ENCODE measurements at regions not wholly inside any gene's neighbourhood (a gene's known extent, or its start where the extent isn't known, plus 50 kb on each side); places are given as distances from the start of the nearest gene placed in this dataset.
"Not testable (repeated sequence)": the region's sequence is repeated elsewhere in the genome, so short reads cannot be mapped to it uniquely, and the experiment has no call there.

DNA sequence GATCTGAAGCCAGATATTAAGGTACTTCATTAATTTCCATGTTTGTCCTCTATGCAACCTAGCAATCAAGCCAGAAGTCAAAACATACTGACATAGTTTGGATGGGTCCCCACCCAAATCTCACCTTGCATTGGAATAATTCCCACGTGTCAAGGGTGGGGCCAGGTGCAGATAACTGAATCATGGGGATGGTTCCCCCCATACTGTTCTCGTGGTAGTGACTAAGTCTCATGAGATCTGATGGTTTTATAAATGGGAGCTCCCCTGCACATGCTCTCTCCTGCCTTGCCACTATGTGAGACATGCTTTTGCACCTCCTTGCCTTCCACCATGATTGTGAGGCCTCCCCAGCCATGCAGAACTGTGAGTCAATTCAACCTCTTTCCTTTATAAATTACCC is 143.9 kb upstream of the C1QTNF3 start:
- not testable (repeated sequence) for ATAC-seq; H3K27ac Mint-ChIP-seq; H3K4me3 Mint-ChIP-seq; H2AFZ ChIP-seq; H3K9me2 ChIP-seq (ENCODE audit: insufficient read depth); DNase-seq (ENCODE audit: low spot score); H3K4me1 ChIP-seq (ENCODE audit: insufficient read depth); H3K27me3 ChIP-seq (ENCODE audit: insufficient read depth); H3K27ac ChIP-seq (ENCODE audit: low read depth); H3K4me2 ChIP-seq; H3K4me3 ChIP-seq
- H3K36me3 Mint-ChIP-seq (ENCODE audit: low read depth), result peaks cover 48% of the 10 kb centered on the region
- Histone ChIP-seq H3K79me2 (replicated peaks; ENCODE audit: insufficient read depth) (peaks cover 24% of the 10 kb centered on the region), H3F3A (replicated peaks; ENCODE audit: low read depth) (peaks cover 15% of the 10 kb centered on the region), H4K20me1 (replicated peaks; ENCODE audit: insufficient read depth) (peaks cover 30% of the 10 kb centered on the region), H3K36me3 (ENCODE audit: insufficient read depth) (peaks cover 21% of the 10 kb centered on the region)
- H3K9me3 Mint-ChIP-seq, result peaks cover 26% of the 10 kb centered on the region
- peaks cover 20% of the 10 kb centered on the region for H3K27me3 Mint-ChIP-seq (ENCODE audit: insufficient read depth, low read depth, poor library complexity)
- peaks cover 23% of the 10 kb centered on the region for H3K4me1 Mint-ChIP-seq

DNA sequence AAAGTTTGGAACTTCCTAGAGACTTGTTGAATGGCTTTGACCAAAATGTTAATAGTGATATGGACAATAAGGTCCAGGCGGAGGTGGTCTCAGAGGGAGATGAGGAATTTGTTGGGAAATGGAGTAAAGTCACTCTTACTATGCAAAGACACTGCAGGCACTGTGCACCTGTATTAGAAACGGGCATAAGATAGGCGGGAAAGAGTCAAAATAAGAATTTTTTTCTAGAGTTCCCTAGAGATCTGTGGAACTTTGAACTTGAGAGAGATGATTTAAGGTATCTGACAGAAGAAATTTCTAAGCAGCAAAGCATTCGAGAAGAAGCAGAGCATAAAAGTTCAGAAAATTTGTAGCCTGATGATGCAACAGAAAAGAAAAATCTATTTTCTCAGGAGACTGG is 144.4 kb upstream of the C1QTNF3 start:
- peaks cover 21% of the 10 kb centered on the region for H3K27me3 Mint-ChIP-seq (ENCODE audit: insufficient read depth, low read depth, poor library complexity)
- Histone ChIP-seq H3K36me3 (ENCODE audit: insufficient read depth) (peaks cover 18% of the 10 kb centered on the region), H3K79me2 (replicated peaks; ENCODE audit: insufficient read depth) (peaks cover 28% of the 10 kb centered on the region), H4K20me1 (replicated peaks; ENCODE audit: insufficient read depth) (peaks cover 34% of the 10 kb centered on the region), H3F3A (replicated peaks; ENCODE audit: low read depth) (peaks cover 19% of the 10 kb centered on the region)
- H3K9me2 ChIP-seq (ENCODE audit: insufficient read depth); H2AFZ ChIP-seq; H3K4me2 ChIP-seq; H3K27ac ChIP-seq (ENCODE audit: low read depth); ATAC-seq; H3K4me3 ChIP-seq; H3K27me3 ChIP-seq (ENCODE audit: insufficient read depth); DNase-seq (ENCODE audit: low spot score); H3K4me1 ChIP-seq (ENCODE audit: insufficient read depth); H3K4me3 Mint-ChIP-seq; H3K27ac Mint-ChIP-seq: not testable (repeated sequence)
- H3K9me3 Mint-ChIP-seq, result peaks cover 26% of the 10 kb centered on the region
- peaks cover 50% of the 10 kb centered on the region for H3K36me3 Mint-ChIP-seq (ENCODE audit: low read depth)
- H3K4me1 Mint-ChIP-seq, result peaks cover 28% of the 10 kb centered on the region

DNA sequence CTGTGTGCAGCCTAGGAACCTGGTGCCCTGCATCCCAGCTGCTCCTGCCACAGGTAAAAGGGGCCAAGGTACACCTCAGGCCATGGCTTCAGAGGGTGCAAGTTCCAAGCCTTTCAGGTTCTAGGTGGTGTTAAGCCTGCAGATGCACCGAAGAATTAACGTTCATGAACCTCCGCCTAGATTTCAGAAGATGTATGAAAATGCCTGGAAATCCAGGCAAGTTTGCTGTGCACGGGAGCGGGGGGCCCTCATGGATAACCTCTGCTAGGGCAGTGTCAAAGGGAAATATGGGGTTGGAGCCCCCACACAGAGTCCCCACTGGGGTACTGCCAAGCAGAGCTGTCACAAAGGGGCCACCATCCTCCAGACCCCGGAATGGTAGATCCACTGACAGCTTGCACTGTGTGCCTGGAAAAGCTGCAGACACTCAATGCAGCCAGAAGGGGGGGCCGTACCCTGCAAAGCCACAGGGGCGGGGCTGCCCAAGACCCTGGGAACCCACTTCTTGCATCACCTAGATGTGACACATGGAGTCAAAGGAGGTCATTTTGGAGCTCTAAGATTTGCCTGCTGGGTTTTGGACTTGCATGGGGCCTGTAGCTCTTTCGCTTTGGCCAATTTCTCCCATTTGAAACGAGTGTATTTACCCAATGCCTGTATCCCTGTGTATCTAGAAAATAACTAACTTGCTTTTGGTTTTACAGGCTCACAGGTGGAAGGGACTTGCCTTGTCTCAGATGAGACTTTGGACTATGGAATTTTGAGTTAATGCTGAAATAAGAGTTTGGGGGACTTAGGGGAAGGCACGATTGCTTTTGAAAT is 145.2 kb upstream of the C1QTNF3 start:
- not testable (repeated sequence) for H2AFZ ChIP-seq; ATAC-seq; H3K27me3 ChIP-seq (ENCODE audit: insufficient read depth); H3K4me3 Mint-ChIP-seq; H3K27ac ChIP-seq (ENCODE audit: low read depth); H3K4me3 ChIP-seq; H3K27ac Mint-ChIP-seq; H3K9me2 ChIP-seq (ENCODE audit: insufficient read depth)
- H3K9me3 Mint-ChIP-seq, result peaks cover 26% of the 10 kb centered on the region
- H4K20me1 ChIP-seq (replicated peaks; ENCODE audit: insufficient read depth), result peaks cover 33% of the 10 kb centered on the region
- peaks cover 14% of the 10 kb centered on the region for H3K4me1 ChIP-seq (ENCODE audit: insufficient read depth)
- peaks cover 14% of the 10 kb centered on the region for H3K36me3 ChIP-seq (ENCODE audit: insufficient read depth)
- TF ChIP-seq ZNF462 (CRISPR knock-in tag; IDR thresholded peaks at IDR 0.05), result 0 out of 2 replicates have a peak, but pooled peaks have one; percentile 16
- TF ChIP-seq, protein P1, sequence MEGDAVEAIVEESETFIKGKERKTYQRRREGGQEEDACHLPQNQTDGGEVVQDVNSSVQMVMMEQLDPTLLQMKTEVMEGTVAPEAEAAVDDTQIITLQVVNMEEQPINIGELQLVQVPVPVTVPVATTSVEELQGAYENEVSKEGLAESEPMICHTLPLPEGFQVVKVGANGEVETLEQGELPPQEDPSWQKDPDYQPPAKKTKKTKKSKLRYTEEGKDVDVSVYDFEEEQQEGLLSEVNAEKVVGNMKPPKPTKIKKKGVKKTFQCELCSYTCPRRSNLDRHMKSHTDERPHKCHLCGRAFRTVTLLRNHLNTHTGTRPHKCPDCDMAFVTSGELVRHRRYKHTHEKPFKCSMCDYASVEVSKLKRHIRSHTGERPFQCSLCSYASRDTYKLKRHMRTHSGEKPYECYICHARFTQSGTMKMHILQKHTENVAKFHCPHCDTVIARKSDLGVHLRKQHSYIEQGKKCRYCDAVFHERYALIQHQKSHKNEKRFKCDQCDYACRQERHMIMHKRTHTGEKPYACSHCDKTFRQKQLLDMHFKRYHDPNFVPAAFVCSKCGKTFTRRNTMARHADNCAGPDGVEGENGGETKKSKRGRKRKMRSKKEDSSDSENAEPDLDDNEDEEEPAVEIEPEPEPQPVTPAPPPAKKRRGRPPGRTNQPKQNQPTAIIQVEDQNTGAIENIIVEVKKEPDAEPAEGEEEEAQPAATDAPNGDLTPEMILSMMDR (conservative IDR thresholded peaks at IDR 0.05; ENCODE audit: low read depth in 2 of 2), result peak; percentile 67 to 76
- DNase-seq (ENCODE audit: low spot score), result peak; percentile 94
- H3K4me1 Mint-ChIP-seq, result peaks cover 33% of the 10 kb centered on the region
- H3K4me2 ChIP-seq, result peak overlapping the region; percentile 46
- H3K27me3 Mint-ChIP-seq (ENCODE audit: insufficient read depth, low read depth, poor library complexity), result peaks cover 27% of the 10 kb centered on the region
- peaks cover 24% of the 10 kb centered on the region for H3F3A ChIP-seq (replicated peaks; ENCODE audit: low read depth)
- peaks cover 31% of the 10 kb centered on the region for H3K79me2 ChIP-seq (replicated peaks; ENCODE audit: insufficient read depth)
- peaks cover 51% of the 10 kb centered on the region for H3K36me3 Mint-ChIP-seq (ENCODE audit: low read depth)

All from GM23338 (cell line).